SK-N-SH (cell line): ENCODE measurements at regions not wholly inside any gene's neighbourhood (a gene's known extent, or its start where the extent isn't known, plus 50 kb on each side); places are given as distances from the start of the nearest gene placed in this dataset.

Source experiments
- CTCF ChIA-PET: fragments of 300-600, 350-600 bp; formaldehyde crosslinking; extraction: SDS; loops from one replicate; lab custom pipeline; 2021; lab: Yijun Ruan, JAX
- POLR2A ChIA-PET: fragments of 350-600 bp; sonication (Branson Sonifier 250); formaldehyde crosslinking; extraction: SDS; loops from one replicate; lab custom pipeline; 2020; ENCODE audit warnings: antibody characterized with exemption, inconsistent platforms; lab: Yijun Ruan, JAX
- DNase-seq: peaks from one replicate; pipeline ENCODE4 v3.0.0; 2012
- H2AFZ ChIP-seq: fragments of 200-600 bp; sonication (generic); 2 replicates; pipeline ENCODE4 v1.8.1; 2016; ENCODE audit warnings: antibody characterized with exemption, mild to moderate bottlenecking, low read depth
- H3F3A ChIP-seq: fragments of 200-600 bp; sonication (generic); replicated peaks from 2 replicates; pipeline ENCODE3; 2016; ENCODE audit warnings: antibody characterized with exemption, mild to moderate bottlenecking; ENCODE audit not compliant: insufficient read depth
- H3K27ac ChIP-seq, 2 experiments: fragments of 200-500 bp in 1 of 2; fragments of 200-600 bp in 1 of 2; sonication (Bioruptor generic) in 1 of 2; sonication (generic), shearing (Covaris generic) in 1 of 2; 2 replicates each; pipeline versions ENCODE4 v1.5.1 to v1.6.1; 2014 to 2016; ENCODE audit warnings: low read depth in 2 of 2, inconsistent platforms in 1 of 2, low read length in 1 of 2, mild to moderate bottlenecking in 1 of 2, mixed read lengths in 1 of 2
- H3K27me3 ChIP-seq: fragments of 200-600 bp; sonication (generic), shearing (Covaris generic); 2 replicates; pipeline ENCODE4 v1.6.1; 2016; ENCODE audit warnings: mixed run types; ENCODE audit not compliant: insufficient read depth
- H3K36me3 ChIP-seq, 2 experiments: fragments of 200-500 bp in 1 of 2; fragments of 200-600 bp in 1 of 2; sonication (Bioruptor generic) in 1 of 2; sonication (generic) in 1 of 2; replicated peaks in 1 of 2; 2 replicates each; pipeline versions ENCODE3 to v1.5.1; 2014 to 2016; ENCODE audit warnings: low read length in 1 of 2, mild to moderate bottlenecking in 1 of 2; ENCODE audit not compliant: insufficient read depth in 2 of 2, control insufficient read depth in 1 of 2
- H3K4me1 ChIP-seq, 2 experiments: fragments of 200-500 bp in 1 of 2; fragments of 200-600 bp in 1 of 2; sonication (Bioruptor generic) in 1 of 2; sonication (generic), shearing (Covaris generic) in 1 of 2; 2 replicates each; pipeline versions ENCODE4 v1.5.1 to v1.6.1; 2014 to 2016; ENCODE audit warnings: low read depth in 1 of 2, low read length in 1 of 2, mixed run types in 1 of 2; ENCODE audit not compliant: insufficient read depth in 2 of 2, control insufficient read depth in 1 of 2
- H3K4me2 ChIP-seq: fragments of 200-600 bp; sonication (generic), shearing (Covaris generic); 2 replicates; pipeline ENCODE4 v1.6.1; 2017; ENCODE audit warnings: mixed run types
- H3K4me3 ChIP-seq, 2 experiments: fragments of 200-500 bp in 1 of 2; fragments of 200-600 bp in 1 of 2; sonication (Bioruptor generic) in 1 of 2; sonication (generic), shearing (Covaris generic) in 1 of 2; 2 replicates each; pipeline versions ENCODE4 v1.5.1 to v1.8.1; 2014 to 2016; ENCODE audit warnings: low read depth in 2 of 2, inconsistent platforms in 1 of 2, low read length in 1 of 2, mild to moderate bottlenecking in 1 of 2, mixed read lengths in 1 of 2, moderate library complexity in 1 of 2
- H3K79me2 ChIP-seq: fragments of 200-600 bp; sonication (generic); 2 replicates; pipeline ENCODE4 v1.8.1; 2017; ENCODE audit warnings: mild to moderate bottlenecking; ENCODE audit not compliant: insufficient read depth
- H3K9ac ChIP-seq: fragments of 200-600 bp; sonication (generic); 2 replicates; pipeline ENCODE4 v1.6.1; 2017; ENCODE audit warnings: mixed run types
- H3K9me2 ChIP-seq: fragments of 200-600 bp; sonication (generic); 2 replicates; pipeline ENCODE4 v1.6.1; 2017; ENCODE audit warnings: mixed run types
- H3K9me3 ChIP-seq: fragments of 200-600 bp; sonication (generic); 2 replicates; pipeline ENCODE4 v1.6.1; 2017; ENCODE audit warnings: mixed run types, mild to moderate bottlenecking, moderate library complexity
- H4K20me1 ChIP-seq: fragments of 200-600 bp; sonication (generic); 2 replicates; pipeline ENCODE4 v1.6.1; 2017; ENCODE audit warnings: mild to moderate bottlenecking, mixed run types; ENCODE audit not compliant: insufficient read depth
- CHD2 ChIP-seq: fragments of 150-350 bp; IDR thresholded peaks from 2 replicates; pipeline ENCODE4 v1.6.1; 2018; ENCODE audit warnings: low read length; ENCODE audit not compliant: partially characterized antibody
- EZH2phosphoT487 ChIP-seq: fragments of 200-600 bp; sonication (generic); IDR thresholded peaks from 2 replicates; pipeline ENCODE4 v1.6.1; 2017; ENCODE audit warnings: low read depth, mixed run types, mild to moderate bottlenecking, antibody characterized with exemption, moderate library complexity, borderline replicate concordance
- FOSL2 ChIP-seq: IDR thresholded peaks from 2 replicates; pipeline ENCODE4 v1.4.0; 2012; ENCODE audit warnings: low read depth, mild to moderate bottlenecking, moderate library complexity, borderline replicate concordance
- FOXM1 ChIP-seq: IDR thresholded peaks from 2 replicates; pipeline ENCODE4 v1.4.0; 2012; ENCODE audit warnings: low read depth, mild to moderate bottlenecking
- GATA2 ChIP-seq: sonication (generic); formaldehyde crosslinking; IDR thresholded peaks from 2 replicates; pipeline ENCODE4 v1.5.0; 2020; ENCODE audit warnings: mild to moderate bottlenecking, missing genetic modification reagents
- JUND ChIP-seq: IDR thresholded peaks from 2 replicates; pipeline ENCODE4 v1.4.0; 2012
- MEF2A ChIP-seq: IDR thresholded peaks from 2 replicates; pipeline ENCODE4 v1.4.0; 2012; ENCODE audit warnings: low read depth, borderline replicate concordance
- MXI1 ChIP-seq: IDR thresholded peaks from 2 replicates; pipeline ENCODE4 v1.6.1; 2012; ENCODE audit warnings: mild to moderate bottlenecking, low read depth, low read length, improper control_type of control experiment
- RAD21 ChIP-seq: IDR thresholded peaks from 2 replicates; pipeline ENCODE4 v1.6.1; 2012; ENCODE audit warnings: mild to moderate bottlenecking, low read length
- REST ChIP-seq: IDR thresholded peaks from 2 replicates; pipeline ENCODE4 v1.6.1; 2012; ENCODE audit warnings: mild to moderate bottlenecking, low read depth, low read length, moderate library complexity
- RXRA ChIP-seq: IDR thresholded peaks from 2 replicates; pipeline ENCODE4 v1.4.0; 2012; ENCODE audit warnings: low read depth, mild to moderate bottlenecking, borderline replicate concordance
- SIN3A ChIP-seq: IDR thresholded peaks from 2 replicates; pipeline ENCODE4 v1.6.1; 2012; ENCODE audit warnings: low read depth, mild to moderate bottlenecking, low read length, moderate library complexity, borderline replicate concordance
- SMC3 ChIP-seq: IDR thresholded peaks from 2 replicates; pipeline ENCODE4 v1.6.1; 2012; ENCODE audit warnings: low read depth, low read length, improper control_type of control experiment
- TEAD4 ChIP-seq: IDR thresholded peaks from 2 replicates; pipeline ENCODE4 v1.4.0; 2012; ENCODE audit warnings: mild to moderate bottlenecking, borderline replicate concordance; ENCODE audit not compliant: insufficient read depth
- USF2 ChIP-seq: fragments of 150-350 bp; IDR thresholded peaks from 2 replicates; pipeline ENCODE4 v1.6.1; 2017; ENCODE audit warnings: antibody characterized with exemption, low read length, low read depth, borderline replicate concordance
- YY1 ChIP-seq: IDR thresholded peaks from 2 replicates; pipeline ENCODE4 v1.4.0; 2012; ENCODE audit warnings: low read depth, mild to moderate bottlenecking
- WGBS: methylation state at CpG from one replicate; pipeline ENCODE4 v1.1.6; 2017; ENCODE audit warnings: low lambda C conversion rate; 5-methylcytosine and 5-hydroxymethylcytosine counted together
- TF ChIP-seq, protein P1 (sequence below): IDR thresholded peaks from 2 replicates; pipeline ENCODE4 v1.4.0; 2012; ENCODE audit warnings: low read depth

- Histone ChIP-seq H3K9me3 (no peaks in the 10 kb centered on the region), H4K20me1 (no peaks in the 10 kb centered on the region), H3K9me2 (no peaks in the 10 kb centered on the region), H3K4me3 (no peak overlapping the region), H3K4me1 (peaks cover 0 to 6% of the 10 kb centered on the region in 2 experiments; a peak in 1 of 4 replicates), H3K79me2 (no peaks in the 10 kb centered on the region), H3K9ac (no peak overlapping the region), H3F3A (no peaks in the 10 kb centered on the region), H2AFZ (no peak overlapping the region; the same call in 1 of the 2 replicates), H3K4me2 (no peak overlapping the region), H3K27ac (no peak overlapping the region), H3K36me3 (no peaks in the 10 kb centered on the region), H3K27me3 (no peaks in the 10 kb centered on the region)
- ChIA-PET POLR2A (no interaction called here), CTCF (interaction anchor here (0.8 to 9.8 kb wide), 5 partner anchors 22 to 208 kb away, joined by 3 to 216 read pairs (median 15); no protein-coding TSS in a partner anchor)
- TF ChIP-seq FOXM1: no peak
- TF ChIP-seq YY1: no peak
- TF ChIP-seq MEF2A: no peak
- TF ChIP-seq, protein P1, sequence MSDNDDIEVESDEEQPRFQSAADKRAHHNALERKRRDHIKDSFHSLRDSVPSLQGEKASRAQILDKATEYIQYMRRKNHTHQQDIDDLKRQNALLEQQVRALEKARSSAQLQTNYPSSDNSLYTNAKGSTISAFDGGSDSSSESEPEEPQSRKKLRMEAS: no peak
- TF ChIP-seq CHD2: no peak
- no peak for TF ChIP-seq RAD21
- TF ChIP-seq FOSL2: no peak
- TF ChIP-seq TEAD4: no peak
- TF ChIP-seq REST: no peak
- TF ChIP-seq JUND: no peak
- no peak for TF ChIP-seq MXI1
- no peak for TF ChIP-seq GATA2
- TF ChIP-seq EZH2phosphoT487: no peak
- TF ChIP-seq SMC3: no peak
- no peak for TF ChIP-seq RXRA
- TF ChIP-seq SIN3A: no peak
- no peak for TF ChIP-seq USF2
- 84% methylated on average over 9 of the region's 9 CpGs for WGBS
- no peak for DNase-seq
These were observed 126.4 kb upstream of the GADD45A start for GRCh38 chr1:67558449-67559193.
